ENCODE measurements at regions not wholly inside any gene's neighbourhood (a gene's known extent, or its start where the extent isn't known, plus 50 kb on each side); places are given as distances from the start of the nearest gene placed in this dataset.

GRCh38 chr6:125354649-125355048 is 52.9 kb upstream of the HDDC2 start:
- Histone ChIP-seq H4K91ac (ENCODE audit: insufficient read depth, low read depth, low read length) (no peak overlapping the region), H2BK120ac (ENCODE audit: low read depth, low read length) (no peak overlapping the region), H3K18ac (ENCODE audit: low read depth, low read length) (no peak overlapping the region), H2AK5ac (ENCODE audit: low read depth, low read length) (no peak overlapping the region), H3K4me1 (ENCODE audit: control insufficient read depth, insufficient read depth, low read length) (no peaks in the 10 kb centered on the region), H2AFZ (replicated peaks; ENCODE audit: low read length, poor library complexity) (no peak overlapping the region), H2BK5ac (ENCODE audit: low read depth, low read length, poor library complexity, severe bottlenecking) (no peak overlapping the region), H4K20me1 (ENCODE audit: insufficient read depth, low read length) (no peaks in the 10 kb centered on the region), H3K27me3 (ENCODE audit: control insufficient read depth, insufficient read depth, low read length) (peaks cover 9% of the 10 kb centered on the region), H3K27ac (ENCODE audit: insufficient read depth, low read length) (no peak overlapping the region), H2BK20ac (ENCODE audit: low read depth, low read length) (no peak overlapping the region), H3K4me3 (ENCODE audit: insufficient read depth, low read depth, low read length) (no peak overlapping the region), H3K9me3 (ENCODE audit: control insufficient read depth, insufficient read depth, low read length) (no peaks in the 10 kb centered on the region), H4K5ac (ENCODE audit: low read depth, low read length) (no peak overlapping the region), H2AK9ac (replicated peaks; ENCODE audit: low read depth, low read length, poor library complexity) (no peak overlapping the region), H3K9me1 (ENCODE audit: insufficient read depth, low read length) (no peaks in the 10 kb centered on the region), H3K36me3 (ENCODE audit: control insufficient read depth, insufficient read depth, low read length) (no peaks in the 10 kb centered on the region), H3K4ac (ENCODE audit: low read depth, low read length) (no peak overlapping the region), H3K4me2 (ENCODE audit: low read depth, low read length) (no peak overlapping the region), H3K14ac (replicated peaks; ENCODE audit: low read depth, low read length) (no peak overlapping the region), H3K79me1 (ENCODE audit: low read depth in 1 of 2, low read length in 2 of 2) (no peaks in the 10 kb centered on the region), H3K9ac (ENCODE audit: low read depth, low read length) (no peak overlapping the region), H2BK15ac (ENCODE audit: low read depth, low read length) (no peak overlapping the region), H3K56ac (ENCODE audit: extremely low read depth, insufficient read depth, low read length) (no peak overlapping the region), H4K8ac (ENCODE audit: low read depth in 2 of 2, low read length in 2 of 2) (no peak overlapping the region), H3K23ac (ENCODE audit: low read depth, low read length) (no peak overlapping the region)
- dilution Hi-C loops (cut with HindIII; ENCODE audit: low sequenced_read_pairs, unreplicated experiment) = no loop called here
- 42% methylated on average over 2 of the region's 3 CpGs; no CpG with 5 or more reads in 1 of the 2 experiments for WGBS, 2 experiments (ENCODE audit: extremely low coverage in 2 of 2, insufficient read length in 1 of 2)
- in situ Hi-C loops (cut with MboI; ENCODE audit: low sequenced_read_pairs) = no loop called here
- BruUV-seq (replicated peaks) = no TSS peak
- CTCF ChIA-PET = interaction anchor here (0.7 kb wide), 1 partner anchor 14 kb away, joined by 3 read pairs; no protein-coding TSS in a partner anchor
- DNase-seq (no peak), ATAC-seq (ENCODE audit: low read depth) (no peak)
- intact Hi-C loops (cut with micrococcal nuclease) = no loop called here
- POLR2A ChIA-PET (ENCODE audit: unreplicated experiment) = no interaction called here
- TF ChIP-seq CTCF (conservative IDR thresholded peaks at IDR 0.05; ENCODE audit: low read depth, low read length) (no peak), CEBPB (IDR thresholded peaks at IDR 0.05; ENCODE audit: low read depth, low read length) (no peak), POLR2A (IDR thresholded peaks at IDR 0.05; ENCODE audit: low read depth, low read length) (no peak), FOS (IDR thresholded peaks at IDR 0.05; ENCODE audit: low read depth, low read length) (no peak), USF2 (IDR thresholded peaks at IDR 0.05; ENCODE audit: low read depth, low read length) (no peak), RCOR1 (IDR thresholded peaks at IDR 0.05; ENCODE audit: insufficient replicate concordance, low read length) (no peak), MAZ (IDR thresholded peaks at IDR 0.05; ENCODE audit: borderline replicate concordance, low read depth, low read length) (no peak), MAFK (IDR thresholded peaks at IDR 0.05; ENCODE audit: low read depth, low read length) (no peak), ELK1 (IDR thresholded peaks at IDR 0.05; ENCODE audit: borderline replicate concordance, low read depth, low read length) (no peak), BHLHE40 (IDR thresholded peaks at IDR 0.05; ENCODE audit: low read depth, low read length) (no peak), CHD1 (IDR thresholded peaks at IDR 0.05; ENCODE audit: low read depth, low read length) (no peak), RAD21 (IDR thresholded peaks at IDR 0.05; ENCODE audit: low read length) (no peak), MXI1 (IDR thresholded peaks at IDR 0.05; ENCODE audit: borderline replicate concordance, low read depth, low read length) (no peak), RFX5 (IDR thresholded peaks at IDR 0.05; ENCODE audit: low read depth, low read length) (no peak), SMC3 (IDR thresholded peaks at IDR 0.05; ENCODE audit: low read depth, low read length) (no peak)
